ENCODE measurements at regions not wholly inside any gene's neighbourhood (a gene's known extent, or its start where the extent isn't known, plus 50 kb on each side); places are given as distances from the start of the nearest gene placed in this dataset.

GRCh38 chr6:104143757-104144156 is 716.0 kb downstream of the HACE1 start:
- CTCF ChIA-PET, result no interaction called here
- DNase-seq (ENCODE audit: extremely low spot score), result no peak
- TF ChIP-seq PKNOX1 (IDR thresholded peaks at IDR 0.05), result no peak
- no peak for TF ChIP-seq ELF4 (IDR thresholded peaks at IDR 0.05)
- TF ChIP-seq ZNF384 (IDR thresholded peaks at IDR 0.05), result no peak
- no peak for TF ChIP-seq FOXA1 (IDR thresholded peaks at IDR 0.05)
- TF ChIP-seq L3MBTL2 (conservative IDR thresholded peaks at IDR 0.05), result no peak
- POLR2A ChIA-PET, result no interaction called here

GRCh38 chr6:104134876-104135275 is 724.8 kb downstream of the HACE1 start:
- POLR2A ChIA-PET, result no interaction called here
- no peak for TF ChIP-seq FOXA1 (IDR thresholded peaks at IDR 0.05)
- TF ChIP-seq FOXK2 (IDR thresholded peaks at IDR 0.05), result no peak
- TF ChIP-seq BHLHE40 (IDR thresholded peaks at IDR 0.05; ENCODE audit: borderline replicate concordance), result no peak
- no peak for TF ChIP-seq ZNF384 (IDR thresholded peaks at IDR 0.05)
- no peak for TF ChIP-seq L3MBTL2 (conservative IDR thresholded peaks at IDR 0.05)
- no peak for TF ChIP-seq NFRKB (IDR thresholded peaks at IDR 0.05)
- no peak for TF ChIP-seq SUZ12 (IDR thresholded peaks at IDR 0.05)
- CTCF ChIA-PET, result interaction anchor here (0.6 kb wide), 1 partner anchor 40 kb away, joined by 3 read pairs; no protein-coding TSS in a partner anchor
- DNase-seq (ENCODE audit: extremely low spot score), result no peak

GRCh38 chr6:104130343-104130742 is 729.4 kb downstream of the HACE1 start:
- DNase-seq (ENCODE audit: extremely low spot score), result no peak
- POLR2A ChIA-PET, result no interaction called here
- no peak for TF ChIP-seq ZNF384 (IDR thresholded peaks at IDR 0.05)
- TF ChIP-seq PKNOX1 (IDR thresholded peaks at IDR 0.05), result no peak
- TF ChIP-seq TARDBP (IDR thresholded peaks at IDR 0.05), result no peak
- no peak for TF ChIP-seq ARNT (IDR thresholded peaks at IDR 0.05)
- no peak for TF ChIP-seq SUZ12 (IDR thresholded peaks at IDR 0.05)
- CTCF ChIA-PET, result no interaction called here

- TF ChIP-seq FOXK2 (IDR thresholded peaks at IDR 0.05), result no peak
- TF ChIP-seq CTBP1 (IDR thresholded peaks at IDR 0.05; ENCODE audit: borderline replicate concordance), result no peak
- TF ChIP-seq LEF1 (IDR thresholded peaks at IDR 0.05; ENCODE audit: borderline replicate concordance), result no peak
- no peak for TF ChIP-seq BHLHE40 (IDR thresholded peaks at IDR 0.05; ENCODE audit: borderline replicate concordance)
- no peak for TF ChIP-seq L3MBTL2 (conservative IDR thresholded peaks at IDR 0.05)
- no peak for TF ChIP-seq NFRKB (IDR thresholded peaks at IDR 0.05)
- TF ChIP-seq SUZ12 (IDR thresholded peaks at IDR 0.05), result no peak
- no peak for TF ChIP-seq FOXA1 (IDR thresholded peaks at IDR 0.05)
- TF ChIP-seq ARNT (IDR thresholded peaks at IDR 0.05), result no peak
- no peak for TF ChIP-seq PKNOX1 (IDR thresholded peaks at IDR 0.05)
- no peak for TF ChIP-seq ZNF384 (IDR thresholded peaks at IDR 0.05)
- TF ChIP-seq HDGF (IDR thresholded peaks at IDR 0.05; ENCODE audit: borderline replicate concordance), result no peak
- TF ChIP-seq ELF4 (IDR thresholded peaks at IDR 0.05), result no peak
- no peak for TF ChIP-seq TARDBP (IDR thresholded peaks at IDR 0.05)
- TF ChIP-seq SP1 (IDR thresholded peaks at IDR 0.05), result no peak
- no peak for TF ChIP-seq FOXM1 (IDR thresholded peaks at IDR 0.05; ENCODE audit: borderline replicate concordance)
- no peak for DNase-seq (ENCODE audit: extremely low spot score)
- POLR2A ChIA-PET, result no interaction called here
- CTCF ChIA-PET, result interaction anchor here (0.6 kb wide), 1 partner anchor 11 kb away, joined by 3 read pairs; no protein-coding TSS in a partner anchor
These were observed 733.3 kb downstream of the HACE1 start for GRCh38 chr6:104126315-104127005.

- DNase-seq (ENCODE audit: extremely low spot score), result no peak
- ChIA-PET CTCF (no interaction called here), POLR2A (no interaction called here)
These were observed 736.5 kb downstream of the HACE1 start for GRCh38 chr6:104123227-104123626.

GRCh38 chr6:104118274-104118673 is 741.4 kb downstream of the HACE1 start:
- ChIA-PET CTCF (no interaction called here), POLR2A (no interaction called here)
- no peak for DNase-seq (ENCODE audit: extremely low spot score)
- TF ChIP-seq FOXM1 (IDR thresholded peaks at IDR 0.05; ENCODE audit: borderline replicate concordance) (no peak), NFRKB (IDR thresholded peaks at IDR 0.05) (no peak), ARNT (IDR thresholded peaks at IDR 0.05) (no peak), ELF4 (IDR thresholded peaks at IDR 0.05) (no peak), L3MBTL2 (conservative IDR thresholded peaks at IDR 0.05) (no peak), FOXA1 (IDR thresholded peaks at IDR 0.05) (no peak), SUZ12 (IDR thresholded peaks at IDR 0.05) (no peak), SP1 (IDR thresholded peaks at IDR 0.05) (no peak), BHLHE40 (IDR thresholded peaks at IDR 0.05; ENCODE audit: borderline replicate concordance) (no peak), CTBP1 (IDR thresholded peaks at IDR 0.05; ENCODE audit: borderline replicate concordance) (no peak), LEF1 (IDR thresholded peaks at IDR 0.05; ENCODE audit: borderline replicate concordance) (no peak), PKNOX1 (IDR thresholded peaks at IDR 0.05) (no peak), TARDBP (IDR thresholded peaks at IDR 0.05) (no peak), HDGF (IDR thresholded peaks at IDR 0.05; ENCODE audit: borderline replicate concordance) (no peak), ZNF384 (IDR thresholded peaks at IDR 0.05) (no peak)

More at GRCh38 chr6:104123227-104123626, 736.5 kb downstream of the HACE1 start:
- no peak for TF ChIP-seq BHLHE40 (IDR thresholded peaks at IDR 0.05; ENCODE audit: borderline replicate concordance)
